H1 (cell line): ENCODE measurements at regions not wholly inside any gene's neighbourhood (a gene's known extent, or its start where the extent isn't known, plus 50 kb on each side); places are given as distances from the start of the nearest gene placed in this dataset.

ENCODE experiments used
- CTCF ChIA-PET: fragments of 300-600 bp; sonication (Branson Sonifier 250); formaldehyde crosslinking; loops from one replicate; lab custom pipeline; 2021; ENCODE audit not compliant: partially characterized antibody; lab: Charles Lee
- POLR2A ChIA-PET: fragments of 300-600 bp; sonication (Branson Sonifier 250); formaldehyde crosslinking; loops from one replicate; lab custom pipeline; 2021; ENCODE audit warnings: inconsistent platforms; ENCODE audit not compliant: partially characterized antibody; lab: Charles Lee
- DNase-seq, 2 experiments: peaks; one replicate each; pipeline versions ENCODE4 v3.0.0 to v3.0.0-alpha.2; 2010 to 2022; ENCODE audit warnings: low spot score in 2 of 2, low read depth in 1 of 2, mixed read lengths in 1 of 2
- FAIRE-seq: peaks from 2 replicates; lab custom pipeline; 2011; peaks lifted over from hg19 to GRCh38; lab: Jason Lieb, UNC
- H2AFZ ChIP-seq: 2 replicates; pipeline ENCODE4 v1.8.1; 2012; ENCODE audit warnings: low read length, inconsistent platforms
- H2AK5ac ChIP-seq: 2 replicates; pipeline ENCODE4 v1.6.1; 2013; ENCODE audit warnings: low read depth, low read length
- H2BK120ac ChIP-seq: replicated peaks from 2 replicates; pipeline ENCODE3; 2013; ENCODE audit warnings: low read depth, low read length, inconsistent platforms
- H2BK12ac ChIP-seq: 2 replicates; pipeline ENCODE4 v1.6.1; 2013; ENCODE audit warnings: low read depth, low read length
- H2BK15ac ChIP-seq: 2 replicates; pipeline ENCODE4 v1.6.1; 2013; ENCODE audit warnings: low read length
- H2BK20ac ChIP-seq: 2 replicates; pipeline ENCODE4 v1.6.1; 2013; ENCODE audit warnings: low read length
- H2BK5ac ChIP-seq: 2 replicates; pipeline ENCODE4 v1.6.1; 2013; ENCODE audit warnings: low read depth, low read length
- H3K14ac ChIP-seq: 2 replicates; pipeline ENCODE4 v1.6.1; 2013; ENCODE audit warnings: inconsistent platforms; ENCODE audit not compliant: insufficient read length
- H3K18ac ChIP-seq: 2 replicates; pipeline ENCODE4 v1.6.1; 2013; ENCODE audit warnings: low read length; ENCODE audit errors: extremely low read depth
- H3K23ac ChIP-seq: 2 replicates; pipeline ENCODE4 v1.6.1; 2013; ENCODE audit warnings: inconsistent platforms; ENCODE audit not compliant: insufficient read length
- H3K23me2 ChIP-seq: 2 replicates; pipeline ENCODE4 v1.6.1; 2013; ENCODE audit warnings: low read depth, low read length
- H3K27ac ChIP-seq: 2 replicates; pipeline ENCODE4 v1.6.1; 2011; ENCODE audit warnings: low read depth, low read length, inconsistent platforms
- H3K27me3 ChIP-seq, 4 experiments: replicated peaks in 1 of 4; 1 replicate in 1 of 4; 2 replicates in 3 of 4; pipeline versions ENCODE4 v1.6.1 to v1.8.1; 2011 to 2013; ENCODE audit warnings: low read length in 3 of 4, mild to moderate bottlenecking in 3 of 4, inconsistent platforms in 2 of 4, mixed read lengths in 2 of 4, moderate library complexity in 1 of 4; ENCODE audit not compliant: control insufficient read depth in 3 of 4, insufficient read depth in 3 of 4; ENCODE audit errors: extremely low read depth in 1 of 4
- H3K36me3 ChIP-seq, 4 experiments: 2 replicates each; pipeline versions ENCODE4 v1.6.1 to v1.8.1; 2011 to 2013; ENCODE audit warnings: mild to moderate bottlenecking in 4 of 4, low read length in 3 of 4, moderate library complexity in 2 of 4, control low read depth in 1 of 4, inconsistent platforms in 1 of 4; ENCODE audit not compliant: insufficient read depth in 4 of 4, control insufficient read depth in 2 of 4
- H3K4ac ChIP-seq: replicated peaks from 2 replicates; pipeline ENCODE3; 2013; ENCODE audit warnings: low read length, low read depth, mixed read lengths, inconsistent platforms; ENCODE audit not compliant: insufficient read length
- H3K4me1 ChIP-seq, 4 experiments: replicated peaks in 1 of 4; 1 replicate in 1 of 4; 2 replicates in 3 of 4; pipeline versions ENCODE4 v1.6.1 to v1.8.1; 2011 to 2013; ENCODE audit warnings: low read length in 3 of 4, inconsistent platforms in 2 of 4, mixed read lengths in 1 of 4; ENCODE audit not compliant: insufficient read depth in 4 of 4, control insufficient read depth in 3 of 4
- H3K4me2 ChIP-seq, 2 experiments: 2 replicates each; pipeline versions ENCODE4 v1.6.1 to v1.8.1; 2011 to 2013; ENCODE audit warnings: low read depth in 2 of 2, low read length in 2 of 2, control low read depth in 1 of 2, inconsistent platforms in 1 of 2, mild to moderate bottlenecking in 1 of 2; ENCODE audit not compliant: insufficient read depth in 1 of 2
- H3K4me3 ChIP-seq, 4 experiments: fragments of 200-600, 300-600 bp in 1 of 4; sonication (generic), shearing (Covaris generic), sonication (Bioruptor Twin) in 1 of 4; 2 replicates each; pipeline versions ENCODE4 v1.5.1 to v1.8.1; 2011 to 2016; ENCODE audit warnings: low read length in 4 of 4, low read depth in 3 of 4, control low read depth in 2 of 4, inconsistent platforms in 2 of 4, mild to moderate bottlenecking in 2 of 4, mixed read lengths in 1 of 4, moderate library complexity in 1 of 4; ENCODE audit not compliant: insufficient read depth in 2 of 4; ENCODE audit errors: extremely low read depth in 1 of 4
- H3K56ac ChIP-seq: replicated peaks from 2 replicates; pipeline ENCODE3; 2013; ENCODE audit warnings: low read depth, mild to moderate bottlenecking, mixed read lengths, low read length, inconsistent platforms; ENCODE audit not compliant: insufficient read length
- H3K79me1 ChIP-seq: 2 replicates; pipeline ENCODE4 v1.6.1; 2013; ENCODE audit warnings: low read depth, low read length, control low read depth
- H3K79me2 ChIP-seq, 2 experiments: 2 replicates each; pipeline versions ENCODE4 v1.6.1 to v1.8.1; 2012 to 2013; ENCODE audit warnings: low read length in 2 of 2, mild to moderate bottlenecking in 2 of 2, inconsistent platforms in 1 of 2; ENCODE audit not compliant: insufficient read depth in 2 of 2, control insufficient read depth in 1 of 2
- H3K9ac ChIP-seq, 4 experiments: replicated peaks in 1 of 4; 1 replicate in 1 of 4; 2 replicates in 3 of 4; pipeline versions ENCODE4 v1.6.1 to v1.8.1; 2011 to 2013; ENCODE audit warnings: low read depth in 3 of 4, low read length in 3 of 4, control low read depth in 2 of 4, mild to moderate bottlenecking in 2 of 4, moderate library complexity in 2 of 4, inconsistent platforms in 1 of 4; ENCODE audit errors: extremely low read depth in 1 of 4
- H3K9me3 ChIP-seq, 2 experiments: 2 replicates each; pipeline versions ENCODE4 v1.6.1 to v1.8.1; 2012 to 2013; ENCODE audit warnings: mild to moderate bottlenecking in 2 of 2, moderate library complexity in 2 of 2, control low read depth in 1 of 2, inconsistent platforms in 1 of 2, low read depth in 1 of 2, low read length in 1 of 2, mixed read lengths in 1 of 2; ENCODE audit not compliant: insufficient read depth in 2 of 2
- H4K20me1 ChIP-seq, 2 experiments: replicated peaks in 1 of 2; 2 replicates each; pipeline versions ENCODE3 to v1.8.1; 2011 to 2013; ENCODE audit warnings: inconsistent platforms in 2 of 2, low read length in 2 of 2, mild to moderate bottlenecking in 1 of 2; ENCODE audit not compliant: insufficient read depth in 2 of 2, control insufficient read depth in 1 of 2
- H4K5ac ChIP-seq: 2 replicates; pipeline ENCODE4 v1.6.1; 2013; ENCODE audit warnings: low read length, low read depth, mixed read lengths, inconsistent platforms; ENCODE audit not compliant: insufficient read length
- H4K8ac ChIP-seq: 2 replicates; pipeline ENCODE4 v1.8.0; 2013; ENCODE audit warnings: mild to moderate bottlenecking, moderate library complexity, low read length, inconsistent platforms; ENCODE audit not compliant: insufficient read depth; ENCODE audit errors: extremely low read depth
- H4K91ac ChIP-seq: replicated peaks from 2 replicates; pipeline ENCODE3; 2013; ENCODE audit warnings: low read length, mixed read lengths, inconsistent platforms; ENCODE audit not compliant: insufficient read length
- CTCF ChIP-seq, 3 experiments: IDR thresholded peaks; 1 replicate in 2 of 3; 2 replicates in 1 of 3; pipeline versions ENCODE4 v1.5.1 to v1.6.1; 2011; ENCODE audit warnings: low read length in 3 of 3, mild to moderate bottlenecking in 3 of 3, inconsistent platforms in 2 of 3, low read depth in 1 of 3, moderate library complexity in 1 of 3; ENCODE audit not compliant: insufficient read depth in 1 of 3; ENCODE audit errors: control extremely low read depth in 1 of 3
- JUND ChIP-seq: IDR thresholded peaks from 2 replicates; pipeline ENCODE4 v1.6.1; 2011; ENCODE audit warnings: mild to moderate bottlenecking, improper control_type of control experiment, low read length
- KDM4A ChIP-seq: IDR thresholded peaks from one replicate; pipeline ENCODE4 v1.7.1; 2012; ENCODE audit warnings: low read depth, mild to moderate bottlenecking, moderate library complexity, low read length, inconsistent platforms; ENCODE audit not compliant: severe bottlenecking
- RAD21 ChIP-seq, 2 experiments: IDR thresholded peaks in 1 of 2; conservative IDR thresholded peaks in 1 of 2; 2 replicates each; pipeline ENCODE4 v1.6.1; 2011; ENCODE audit warnings: low read depth in 2 of 2, low read length in 2 of 2, improper control_type of control experiment in 1 of 2, inconsistent platforms in 1 of 2, mild to moderate bottlenecking in 1 of 2, moderate library complexity in 1 of 2
- WGBS, 2 experiments: shearing (Covaris generic) in 1 of 2; methylation state at CpG; one replicate each; pipeline versions ENCODE4 v1.1.6 to v1.1.7; 2013 to 2015; ENCODE audit warnings: low lambda C conversion rate in 2 of 2, mixed read lengths in 2 of 2, inconsistent platforms in 1 of 2, low coverage in 1 of 2, missing lambda C conversion rate in 1 of 2; ENCODE audit not compliant: insufficient replicate concordance in 2 of 2, insufficient coverage in 1 of 2, insufficient read length in 1 of 2; ENCODE audit errors: extremely low coverage in 1 of 2, missing lambda C conversion rate in 1 of 2; 5-methylcytosine and 5-hydroxymethylcytosine counted together

DNA sequence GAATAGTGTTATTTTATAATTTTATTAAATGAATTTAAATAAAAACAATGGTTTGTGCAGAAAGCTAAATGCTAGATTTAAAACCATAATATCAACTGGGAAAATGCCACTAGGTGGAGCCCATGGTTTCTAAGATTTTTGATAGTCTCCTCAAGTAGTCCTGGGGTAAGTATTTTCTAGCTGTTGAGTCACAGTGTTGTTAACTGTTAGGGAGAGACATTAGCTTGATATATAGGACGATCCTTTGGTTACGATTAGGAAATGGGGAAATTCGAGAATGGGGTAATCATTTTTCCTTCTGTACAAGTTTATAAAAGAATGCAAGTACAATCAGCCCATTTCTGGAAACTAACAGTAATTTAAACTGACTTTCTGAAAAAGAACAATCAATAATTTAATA lies 378.4 kb downstream of the ANKRD50 start:
- peak; percentile 68 for FAIRE-seq
- ChIA-PET POLR2A (no interaction called here), CTCF (interaction anchor here (0.6 to 5.6 kb wide), 16 partner anchors 10 to 950 kb away, joined by 3 to 24 read pairs (median 4); no protein-coding TSS in a partner anchor)

More for the DNA sequence above, 378.4 kb downstream of the ANKRD50 start:
- no peaks in the 10 kb centered on the region for H3K23me2 ChIP-seq
- H3K4ac ChIP-seq: no peak overlapping the region
- H2BK20ac ChIP-seq: no peak overlapping the region
- H3K23ac ChIP-seq: no peak overlapping the region
- no peak overlapping the region for H4K91ac ChIP-seq
- no peak overlapping the region for H3K14ac ChIP-seq
- H4K5ac ChIP-seq: no peak overlapping the region
- no peaks in the 10 kb centered on the region for H3K79me1 ChIP-seq
- no peak overlapping the region for H3K9ac ChIP-seq
- H3K36me3 ChIP-seq: no peaks in the 10 kb centered on the region
- H2BK5ac ChIP-seq: no peak overlapping the region
- no peaks in the 10 kb centered on the region for H3K27me3 ChIP-seq
- no peaks in the 10 kb centered on the region for H4K20me1 ChIP-seq
- no peak overlapping the region for H2BK15ac ChIP-seq
- H3K79me2 ChIP-seq: no peaks in the 10 kb centered on the region
- peak; percentile 85 to 86 for TF ChIP-seq RAD21 (IDR thresholded peaks at IDR 0.05 in 1 of 2, conservative IDR thresholded peaks at IDR 0.05 in 1 of 2; ENCODE audit: low read depth in 2 of 2, low read length in 2 of 2)
- TF ChIP-seq JUND: 0 out of 2 replicates have a peak, but pooled peaks have one; percentile 16
- no peak for TF ChIP-seq KDM4A
- TF ChIP-seq CTCF (IDR thresholded peaks at IDR 0.05; ENCODE audit: control extremely low read depth in 1 of 3, insufficient read depth in 1 of 3, low read depth in 1 of 3, low read length in 3 of 3): peak in 2 of 3 experiments; percentile 28 to 52; a peak in 2 of 4 replicates
- TF ChIP-seq, all 59 proteins: peak for 3
- Histone ChIP-seq H3K4me3 (no peak overlapping the region), H3K56ac (no peak overlapping the region), H3K9me3 (peaks cover 0 to 6% of the 10 kb centered on the region in 2 experiments; a peak in 1 of 4 replicates), H2BK120ac (no peak overlapping the region), H3K27ac (no peak overlapping the region), H3K4me1 (no peaks in the 10 kb centered on the region; a peak in 1 of 7 replicates), H4K8ac (no peak overlapping the region), H2AK5ac (no peak overlapping the region), H3K18ac (no peak overlapping the region), H2AFZ (no peak overlapping the region), H2BK12ac (no peak overlapping the region), H3K4me2 (no peak overlapping the region)
- peak in 1 of 2 experiments; percentile 5 for DNase-seq
- WGBS, 2 experiments: 29% methylated on average over 3 of the region's 3 CpGs; no CpG with 5 or more reads in 1 of the 2 experiments
